ENCODE measurements at regions not wholly inside any gene's neighbourhood (a gene's known extent, or its start where the extent isn't known, plus 50 kb on each side); places are given as distances from the start of the nearest gene placed in this dataset.

DNA sequence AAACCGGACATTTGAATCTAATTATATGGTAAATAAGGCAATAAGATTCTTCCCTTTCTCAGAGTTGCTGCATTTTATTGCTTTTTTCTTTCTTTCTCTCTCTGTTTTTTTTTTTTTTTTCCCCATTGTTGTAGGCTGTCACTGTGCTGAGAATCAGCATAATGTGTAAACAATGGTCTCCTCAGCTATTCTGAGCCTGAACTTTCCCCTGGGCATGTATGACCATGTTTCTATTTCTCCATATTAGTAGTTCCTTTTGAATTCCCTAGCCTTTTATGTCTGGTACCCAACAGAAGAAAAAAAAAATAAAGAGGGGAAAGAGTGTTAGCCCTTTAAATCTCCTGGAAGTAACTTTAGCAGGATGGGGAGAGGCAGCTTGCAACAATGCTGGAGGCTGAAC, 1862.5 kb downstream of the SUCLG1 start:
- TF ChIP-seq EZH2phosphoT487 (conservative IDR thresholded peaks at IDR 0.05; ENCODE audit: low read length) = no peak
- TF ChIP-seq, protein P1, sequence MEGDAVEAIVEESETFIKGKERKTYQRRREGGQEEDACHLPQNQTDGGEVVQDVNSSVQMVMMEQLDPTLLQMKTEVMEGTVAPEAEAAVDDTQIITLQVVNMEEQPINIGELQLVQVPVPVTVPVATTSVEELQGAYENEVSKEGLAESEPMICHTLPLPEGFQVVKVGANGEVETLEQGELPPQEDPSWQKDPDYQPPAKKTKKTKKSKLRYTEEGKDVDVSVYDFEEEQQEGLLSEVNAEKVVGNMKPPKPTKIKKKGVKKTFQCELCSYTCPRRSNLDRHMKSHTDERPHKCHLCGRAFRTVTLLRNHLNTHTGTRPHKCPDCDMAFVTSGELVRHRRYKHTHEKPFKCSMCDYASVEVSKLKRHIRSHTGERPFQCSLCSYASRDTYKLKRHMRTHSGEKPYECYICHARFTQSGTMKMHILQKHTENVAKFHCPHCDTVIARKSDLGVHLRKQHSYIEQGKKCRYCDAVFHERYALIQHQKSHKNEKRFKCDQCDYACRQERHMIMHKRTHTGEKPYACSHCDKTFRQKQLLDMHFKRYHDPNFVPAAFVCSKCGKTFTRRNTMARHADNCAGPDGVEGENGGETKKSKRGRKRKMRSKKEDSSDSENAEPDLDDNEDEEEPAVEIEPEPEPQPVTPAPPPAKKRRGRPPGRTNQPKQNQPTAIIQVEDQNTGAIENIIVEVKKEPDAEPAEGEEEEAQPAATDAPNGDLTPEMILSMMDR (IDR thresholded peaks at IDR 0.05; ENCODE audit: insufficient read depth, low read length, poor library complexity, severe bottlenecking) = no peak
- Histone ChIP-seq H3F3A (ENCODE audit: insufficient read depth) (no peaks in the 10 kb centered on the region), H3K36me3 (ENCODE audit: low read length) (no peaks in the 10 kb centered on the region), H3K27me3 (ENCODE audit: low read length) (no peaks in the 10 kb centered on the region), H3K27ac (ENCODE audit: low read depth, low read length) (no peak overlapping the region), H3K4me3 (ENCODE audit: insufficient read depth, low read length, poor library complexity, severe bottlenecking) (no peak overlapping the region), H3K9me2 (replicated peaks; ENCODE audit: insufficient read depth, low read length) (no peaks in the 10 kb centered on the region), H4K20me1 (ENCODE audit: low read depth, low read length) (no peaks in the 10 kb centered on the region), H3K9ac (ENCODE audit: low read length) (no peak overlapping the region), H2AFZ (ENCODE audit: low read depth, low read length, severe bottlenecking) (no peak overlapping the region), H3K4me2 (ENCODE audit: low read depth, low read length, poor library complexity, severe bottlenecking) (no peak overlapping the region), H3K79me2 (ENCODE audit: insufficient read depth, low read length) (no peaks in the 10 kb centered on the region), H3K9me3 (ENCODE audit: insufficient read depth, low read length) (no peaks in the 10 kb centered on the region)

- H3F3A ChIP-seq (ENCODE audit: insufficient read depth) = no peaks in the 10 kb centered on the region
- H3K27me3 ChIP-seq (ENCODE audit: low read length) = no peaks in the 10 kb centered on the region
- no peak overlapping the region for H3K4me3 ChIP-seq (ENCODE audit: insufficient read depth, low read length, poor library complexity, severe bottlenecking)
- H3K9me2 ChIP-seq (replicated peaks; ENCODE audit: insufficient read depth, low read length) = no peaks in the 10 kb centered on the region
- H3K9me3 ChIP-seq (ENCODE audit: insufficient read depth, low read length) = no peaks in the 10 kb centered on the region
- no peak overlapping the region for H3K9ac ChIP-seq (ENCODE audit: low read length)
- no peaks in the 10 kb centered on the region for H3K79me2 ChIP-seq (ENCODE audit: insufficient read depth, low read length)
- H3K4me2 ChIP-seq (ENCODE audit: low read depth, low read length, poor library complexity, severe bottlenecking) = no peak overlapping the region
- no peaks in the 10 kb centered on the region for H3K36me3 ChIP-seq (ENCODE audit: low read length)
- no peak overlapping the region for H3K27ac ChIP-seq (ENCODE audit: low read depth, low read length)
- TF ChIP-seq EZH2phosphoT487 (conservative IDR thresholded peaks at IDR 0.05; ENCODE audit: low read length) = no peak
- TF ChIP-seq, protein P1 (IDR thresholded peaks at IDR 0.05; ENCODE audit: insufficient read depth, low read length, poor library complexity, severe bottlenecking) = no peak
- no peaks in the 10 kb centered on the region for H4K20me1 ChIP-seq (ENCODE audit: low read depth, low read length)
- no peak overlapping the region for H2AFZ ChIP-seq (ENCODE audit: low read depth, low read length, severe bottlenecking)
Measured at GRCh38 chr2:82591718-82592117, 1867.4 kb downstream of the SUCLG1 start.

- H3K27me3 ChIP-seq (ENCODE audit: low read length) = no peaks in the 10 kb centered on the region
Measured at GRCh38 chr2:82576656-82577055, 1882.4 kb downstream of the SUCLG1 start.

More at GRCh38 chr2:82576656-82577055, 1882.4 kb downstream of the SUCLG1 start:
- no peak overlapping the region for H3K27ac ChIP-seq (ENCODE audit: low read depth, low read length)
- H3K9me2 ChIP-seq (replicated peaks; ENCODE audit: insufficient read depth, low read length) = no peaks in the 10 kb centered on the region
- H3K4me3 ChIP-seq (ENCODE audit: insufficient read depth, low read length, poor library complexity, severe bottlenecking) = no peak overlapping the region
- H3F3A ChIP-seq (ENCODE audit: insufficient read depth) = no peaks in the 10 kb centered on the region
- TF ChIP-seq, protein P1 (IDR thresholded peaks at IDR 0.05; ENCODE audit: insufficient read depth, low read length, poor library complexity, severe bottlenecking) = no peak
- no peak overlapping the region for H3K4me2 ChIP-seq (ENCODE audit: low read depth, low read length, poor library complexity, severe bottlenecking)
- no peaks in the 10 kb centered on the region for H3K36me3 ChIP-seq (ENCODE audit: low read length)
- no peaks in the 10 kb centered on the region for H3K79me2 ChIP-seq (ENCODE audit: insufficient read depth, low read length)
- no peak overlapping the region for H2AFZ ChIP-seq (ENCODE audit: low read depth, low read length, severe bottlenecking)
- no peak overlapping the region for H3K9ac ChIP-seq (ENCODE audit: low read length)
- H4K20me1 ChIP-seq (ENCODE audit: low read depth, low read length) = no peaks in the 10 kb centered on the region
- no peaks in the 10 kb centered on the region for H3K9me3 ChIP-seq (ENCODE audit: insufficient read depth, low read length)

All from SU-DHL-6 (cell line).